HepG2 (cell line): ENCODE measurements at regions not wholly inside any gene's neighbourhood (a gene's known extent, or its start where the extent isn't known, plus 50 kb on each side); places are given as distances from the start of the nearest gene placed in this dataset.

Source experiments
- ATAC-seq: fragments of 200-7000 bp; cut with Tn5 transposase; 3 replicates; pipeline ENCODE4 v1.9.1; 2020; ENCODE audit warnings: mild to moderate bottlenecking, moderate library complexity
- BruUV-seq: library from RNA; stranded (reverse); fragments of 400-500 nt; replicated peaks from 2 replicates; lab custom pipeline; 2021; lab: Mats Ljungman, UMichigan
- CTCF ChIA-PET: fragments of 300-600 bp; formaldehyde crosslinking; extraction: SDS; loops from one replicate; lab custom pipeline; 2021; ENCODE audit warnings: low total read pairs, inconsistent platforms, low intra/inter-chr PET ratio; lab: Yijun Ruan, JAX
- POLR2A ChIA-PET: fragments of 350-600 bp; sonication (Branson Sonifier 250); formaldehyde crosslinking; loops from one replicate; lab custom pipeline; 2020; ENCODE audit warnings: antibody characterized with exemption, inconsistent platforms; lab: Yijun Ruan, JAX
- DNase-seq: peaks from one replicate; pipeline ENCODE4 v3.0.0-alpha.2; 2015; ENCODE audit warnings: low spot score
- FAIRE-seq: peaks from 3 replicates; lab custom pipeline; 2011; peaks lifted over from hg19 to GRCh38; lab: Jason Lieb, UNC
- H2AFZ ChIP-seq: one replicate; pipeline ENCODE4 v1.6.1; 2011; ENCODE audit warnings: low read length, inconsistent platforms
- H3K27ac ChIP-seq: fragments of 300-600 bp; 3 replicates; pipeline ENCODE4 v1.8.0; 2011; ENCODE audit warnings: mixed run types, mild to moderate bottlenecking, mixed read lengths, low read length, inconsistent platforms; ENCODE audit not compliant: insufficient read depth; ENCODE audit errors: extremely low read length
- H3K27me3 ChIP-seq, 2 experiments: fragments of 200-600 bp in 1 of 2; 2 replicates in 1 of 2; 3 replicates in 1 of 2; pipeline versions ENCODE4 v1.6.0 to v1.8.0; 2011; ENCODE audit warnings: low read length in 2 of 2, mild to moderate bottlenecking in 2 of 2, moderate library complexity in 2 of 2, inconsistent platforms in 1 of 2; ENCODE audit not compliant: insufficient read depth in 2 of 2, control insufficient read depth in 1 of 2
- H3K36me3 ChIP-seq, 2 experiments: fragments of 200-600 bp in 1 of 2; replicated peaks in 1 of 2; 2 replicates in 1 of 2; 3 replicates in 1 of 2; pipeline versions ENCODE4 v1.5.1 to v1.8.0; 2011; ENCODE audit warnings: low read length in 2 of 2, inconsistent platforms in 1 of 2; ENCODE audit not compliant: insufficient read depth in 2 of 2, control insufficient read depth in 1 of 2
- H3K4me1 ChIP-seq: 2 replicates; pipeline ENCODE4 v1.5.1; 2012; ENCODE audit warnings: low read length, inconsistent platforms; ENCODE audit not compliant: insufficient read depth
- H3K4me2 ChIP-seq: 2 replicates; pipeline ENCODE4 v1.6.0; 2011; ENCODE audit warnings: low read depth, low read length, inconsistent platforms
- H3K4me3 ChIP-seq, 3 experiments: fragments of 200-600 bp in 1 of 3; sonication (generic), shearing (Covaris generic) in 1 of 3; replicated peaks in 1 of 3; 2 replicates each; pipeline ENCODE4 v1.5.1; 2011 to 2016; ENCODE audit warnings: low read length in 3 of 3, inconsistent platforms in 2 of 3, low read depth in 2 of 3, mild to moderate bottlenecking in 2 of 3, control low read depth in 1 of 3, mixed read lengths in 1 of 3; ENCODE audit not compliant: insufficient read depth in 1 of 3
- H3K79me2 ChIP-seq: one replicate; pipeline ENCODE4 v1.6.1; 2011; ENCODE audit warnings: low read length, inconsistent platforms; ENCODE audit not compliant: insufficient read depth
- H3K9ac ChIP-seq: 2 replicates; pipeline ENCODE4 v1.6.0; 2011; ENCODE audit warnings: mild to moderate bottlenecking, low read depth, low read length, inconsistent platforms; ENCODE audit not compliant: insufficient read depth
- H3K9me3 ChIP-seq: 2 replicates; pipeline ENCODE4 v1.5.1; 2012; ENCODE audit warnings: mild to moderate bottlenecking, low read length
- H4K20me1 ChIP-seq: 2 replicates; pipeline ENCODE4 v1.6.0; 2011; ENCODE audit warnings: inconsistent platforms, mild to moderate bottlenecking, low read length, moderate library complexity; ENCODE audit not compliant: insufficient read depth
- FIP1L1 ChIP-seq: fragments of 200-400 bp; formaldehyde crosslinking; IDR thresholded peaks from 2 replicates; pipeline ENCODE4 v1.6.1; 2018; ENCODE audit warnings: low read depth, mild to moderate bottlenecking, low read length, moderate library complexity, borderline replicate concordance; ENCODE audit not compliant: insufficient read depth
- FOXK1 ChIP-seq: sonication (generic); formaldehyde crosslinking; IDR thresholded peaks from 2 replicates; pipeline ENCODE4 v1.4.0; 2020; ENCODE audit warnings: low read depth, missing genetic modification reagents, borderline replicate concordance
- MNT ChIP-seq: fragments of 450-650 bp; IDR thresholded peaks from 2 replicates; pipeline ENCODE4 v1.6.1; 2016
- NR3C1 ChIP-seq: sonication (generic); formaldehyde crosslinking; IDR thresholded peaks from 2 replicates; pipeline ENCODE4 v1.4.0; 2020; ENCODE audit warnings: missing genetic modification reagents
- UBTF ChIP-seq: sonication (generic); formaldehyde crosslinking; IDR thresholded peaks from 2 replicates; pipeline ENCODE4 v1.4.0; 2020; ENCODE audit warnings: mild to moderate bottlenecking, missing genetic modification reagents
- ZNF224 ChIP-seq: sonication (generic); formaldehyde crosslinking; IDR thresholded peaks from 2 replicates; pipeline ENCODE4 v1.5.0; 2020; ENCODE audit warnings: mild to moderate bottlenecking, missing genetic modification reagents
- ZNF432 ChIP-seq: sonication (generic); formaldehyde crosslinking; IDR thresholded peaks from 2 replicates; pipeline ENCODE4 v1.5.0; 2020; ENCODE audit warnings: missing genetic modification reagents, mild to moderate bottlenecking, borderline replicate concordance
- ZNF569 ChIP-seq: sonication (generic); formaldehyde crosslinking; IDR thresholded peaks from 2 replicates; pipeline ENCODE4 v1.5.0; 2020; ENCODE audit warnings: mild to moderate bottlenecking, missing genetic modification reagents, moderate library complexity, borderline replicate concordance
- ZNF747 ChIP-seq: sonication (generic); formaldehyde crosslinking; IDR thresholded peaks from 2 replicates; pipeline ENCODE4 v1.8.1; 2023; ENCODE audit warnings: missing genetic modification reagents, mild to moderate bottlenecking, borderline replicate concordance
- WGBS: methylation state at CpG from one replicate; pipeline ENCODE4 v1.1.6; 2017; ENCODE audit warnings: low lambda C conversion rate; 5-methylcytosine and 5-hydroxymethylcytosine counted together
- in situ Hi-C: cut with HindIII; loops from 2 replicates; pipeline ENCODE4 v1.10.0; 2017; ENCODE audit warnings: low pct_unique_long_range_greater_than_20kb; ENCODE audit not compliant: extremely low pct_ligation_motif_present
- intact Hi-C: fragments of 100-400 bp; cut with micrococcal nuclease; formaldehyde crosslinking; loops from one replicate; pipeline ENCODE4 v1.10.0; 2022; ENCODE audit not compliant: unreplicated experiment

GRCh38 chr9:13027879-13028278 lies 251.6 kb downstream of the MPDZ start:
- BruUV-seq = no TSS peak
- Histone ChIP-seq H3K79me2 (no peaks in the 10 kb centered on the region), H3K27me3 (no peaks in the 10 kb centered on the region), H2AFZ (no peak overlapping the region), H3K9me3 (no peaks in the 10 kb centered on the region), H4K20me1 (no peaks in the 10 kb centered on the region), H3K27ac (no peak overlapping the region), H3K4me1 (no peaks in the 10 kb centered on the region), H3K4me2 (no peak overlapping the region), H3K36me3 (no peaks in the 10 kb centered on the region), H3K4me3 (no peak overlapping the region), H3K9ac (no peak overlapping the region)
- DNase-seq = no peak
- ChIA-PET POLR2A (no interaction called here), CTCF (no interaction called here)
- WGBS = under 1% methylated on average over 6 of the region's 6 CpGs
- in situ Hi-C loops = loop anchor here (25.0 kb wide), 1 partner anchor 1334 kb away; no protein-coding TSS in a partner anchor
- intact Hi-C loops = no loop called here
- no peak for FAIRE-seq
- no peak for ATAC-seq
- TF ChIP-seq FIP1L1 (no peak), ZNF569 (CRISPR knock-in tag) (no peak), FOXK1 (no peak), ZNF432 (CRISPR knock-in tag) (no peak), UBTF (CRISPR knock-in tag) (no peak)

- DNase-seq (no peak), ATAC-seq (no peak)
- 79% methylated on average over 8 of the region's 8 CpGs for WGBS
- H3K27ac ChIP-seq = no peak overlapping the region
- TF ChIP-seq ZNF747 (CRISPR knock-in tag) = no peak
- no peak for TF ChIP-seq ZNF224
- no peak for TF ChIP-seq MNT
- TF ChIP-seq NR3C1 (CRISPR knock-in tag) = no peak
- TF ChIP-seq, all 625 proteins: peak for 0
- H3K9ac ChIP-seq = no peak overlapping the region
- ChIA-PET POLR2A (no interaction called here), CTCF (no interaction called here)
- H3K4me1 ChIP-seq = peaks cover 12% of the 10 kb centered on the region
- no peaks in the 10 kb centered on the region for H3K79me2 ChIP-seq
- no peak overlapping the region for H2AFZ ChIP-seq
- no peaks in the 10 kb centered on the region for H3K9me3 ChIP-seq
- no TSS peak for BruUV-seq
- intact Hi-C loops = loop anchor here (5.0 kb wide), 2 partner anchors 395 to 1040 kb away; no protein-coding TSS in a partner anchor
- no peak overlapping the region for H3K4me2 ChIP-seq
- H3K36me3 ChIP-seq = no peaks in the 10 kb centered on the region
- FAIRE-seq = no peak
- H4K20me1 ChIP-seq = no peaks in the 10 kb centered on the region
- in situ Hi-C loops = loop anchor here (25.0 kb wide), 1 partner anchor 1330 kb away; no protein-coding TSS in a partner anchor
- no peak overlapping the region for H3K4me3 ChIP-seq
- no peaks in the 10 kb centered on the region for H3K27me3 ChIP-seq
Observed at GRCh38 chr9:13032585-13032984, 246.9 kb downstream of the MPDZ start.
